SK-N-SH (cell line): ENCODE measurements at regions not wholly inside any gene's neighbourhood (a gene's known extent, or its start where the extent isn't known, plus 50 kb on each side); places are given as distances from the start of the nearest gene placed in this dataset.

Source experiments
- CHD2 ChIP-seq: fragments of 150-350 bp; IDR thresholded peaks from 2 replicates; pipeline ENCODE4 v1.6.1; 2018; ENCODE audit warnings: low read length; ENCODE audit not compliant: partially characterized antibody
- EP300 ChIP-seq, 2 experiments: IDR thresholded peaks; 2 replicates each; pipeline versions ENCODE4 v1.4.0 to v1.6.1; 2012; ENCODE audit warnings: borderline replicate concordance in 1 of 2, low read depth in 1 of 2, low read length in 1 of 2
- FOXJ3 ChIP-seq: sonication (generic); formaldehyde crosslinking; IDR thresholded peaks from 2 replicates; pipeline ENCODE4 v1.5.1; 2020; ENCODE audit warnings: mild to moderate bottlenecking, missing genetic modification reagents
- FOXM1 ChIP-seq: IDR thresholded peaks from 2 replicates; pipeline ENCODE4 v1.4.0; 2012; ENCODE audit warnings: low read depth, mild to moderate bottlenecking
- JUND ChIP-seq: IDR thresholded peaks from 2 replicates; pipeline ENCODE4 v1.4.0; 2012
- POLR2AphosphoS5 ChIP-seq: IDR thresholded peaks from 2 replicates; pipeline ENCODE4 v1.6.1; 2012; ENCODE audit warnings: low read depth, low read length
- RAD21 ChIP-seq: IDR thresholded peaks from 2 replicates; pipeline ENCODE4 v1.6.1; 2012; ENCODE audit warnings: mild to moderate bottlenecking, low read length
- RCOR1 ChIP-seq: fragments of 150-350 bp; IDR thresholded peaks from 2 replicates; pipeline ENCODE4 v1.6.1; 2017; ENCODE audit warnings: antibody characterized with exemption, low read length
- SIN3A ChIP-seq: IDR thresholded peaks from 2 replicates; pipeline ENCODE4 v1.6.1; 2012; ENCODE audit warnings: low read depth, mild to moderate bottlenecking, low read length, moderate library complexity, borderline replicate concordance
- SMC3 ChIP-seq: IDR thresholded peaks from 2 replicates; pipeline ENCODE4 v1.6.1; 2012; ENCODE audit warnings: low read depth, low read length, improper control_type of control experiment
- TAF1 ChIP-seq: IDR thresholded peaks from 2 replicates; pipeline ENCODE4 v1.6.1; 2012; ENCODE audit warnings: low read depth, mild to moderate bottlenecking, low read length, moderate library complexity, borderline replicate concordance
- TF ChIP-seq, protein P1 (sequence below): fragments of 200-600 bp; sonication (generic); IDR thresholded peaks from 2 replicates; pipeline ENCODE4 v1.6.1; 2017; ENCODE audit warnings: antibody characterized with exemption, mild to moderate bottlenecking, moderate library complexity
- TF ChIP-seq, protein P2 (sequence below): IDR thresholded peaks from 2 replicates; pipeline ENCODE4 v1.4.0; 2012; ENCODE audit warnings: low read depth
- TF ChIP-seq, protein P3 (sequence below): IDR thresholded peaks from 2 replicates; pipeline ENCODE4; 2012

DNA sequence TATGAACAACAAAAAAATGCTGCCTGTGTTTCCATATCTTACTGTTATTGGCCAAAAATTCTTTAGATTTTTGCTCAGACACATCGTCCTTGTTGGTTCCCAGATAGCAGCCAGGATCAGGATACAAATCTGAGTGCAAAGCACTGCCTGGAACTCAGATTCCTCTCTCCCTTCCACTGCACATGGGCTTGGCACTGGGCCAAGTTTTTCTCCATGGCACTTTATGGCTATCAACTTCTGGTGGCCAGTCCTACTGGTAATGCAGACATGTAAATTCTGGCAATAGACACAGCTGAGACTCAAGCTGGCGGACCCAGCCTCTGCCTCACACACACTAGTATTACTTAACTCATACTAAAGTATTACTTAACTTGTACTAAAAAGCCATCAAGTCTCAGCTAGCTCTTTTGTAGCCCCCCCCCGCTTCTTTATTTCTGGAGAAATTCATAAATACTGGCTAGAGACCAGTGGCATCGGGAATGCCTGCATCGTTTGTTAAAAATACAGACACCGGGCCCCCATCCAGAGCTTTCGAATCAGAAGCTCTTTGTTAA, 181.2 kb upstream of the COX10 start:
- no peak for TF ChIP-seq FOXJ3 (CRISPR knock-in tag)
- no peak for TF ChIP-seq SMC3
- TF ChIP-seq EP300 (IDR thresholded peaks at IDR 0.05; ENCODE audit: borderline replicate concordance in 1 of 2, low read depth in 1 of 2, low read length in 1 of 2) = no peak
- TF ChIP-seq, protein P1, sequence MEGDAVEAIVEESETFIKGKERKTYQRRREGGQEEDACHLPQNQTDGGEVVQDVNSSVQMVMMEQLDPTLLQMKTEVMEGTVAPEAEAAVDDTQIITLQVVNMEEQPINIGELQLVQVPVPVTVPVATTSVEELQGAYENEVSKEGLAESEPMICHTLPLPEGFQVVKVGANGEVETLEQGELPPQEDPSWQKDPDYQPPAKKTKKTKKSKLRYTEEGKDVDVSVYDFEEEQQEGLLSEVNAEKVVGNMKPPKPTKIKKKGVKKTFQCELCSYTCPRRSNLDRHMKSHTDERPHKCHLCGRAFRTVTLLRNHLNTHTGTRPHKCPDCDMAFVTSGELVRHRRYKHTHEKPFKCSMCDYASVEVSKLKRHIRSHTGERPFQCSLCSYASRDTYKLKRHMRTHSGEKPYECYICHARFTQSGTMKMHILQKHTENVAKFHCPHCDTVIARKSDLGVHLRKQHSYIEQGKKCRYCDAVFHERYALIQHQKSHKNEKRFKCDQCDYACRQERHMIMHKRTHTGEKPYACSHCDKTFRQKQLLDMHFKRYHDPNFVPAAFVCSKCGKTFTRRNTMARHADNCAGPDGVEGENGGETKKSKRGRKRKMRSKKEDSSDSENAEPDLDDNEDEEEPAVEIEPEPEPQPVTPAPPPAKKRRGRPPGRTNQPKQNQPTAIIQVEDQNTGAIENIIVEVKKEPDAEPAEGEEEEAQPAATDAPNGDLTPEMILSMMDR = no peak
- TF ChIP-seq, protein P2, sequence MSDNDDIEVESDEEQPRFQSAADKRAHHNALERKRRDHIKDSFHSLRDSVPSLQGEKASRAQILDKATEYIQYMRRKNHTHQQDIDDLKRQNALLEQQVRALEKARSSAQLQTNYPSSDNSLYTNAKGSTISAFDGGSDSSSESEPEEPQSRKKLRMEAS = no peak
- TF ChIP-seq, protein P3, sequence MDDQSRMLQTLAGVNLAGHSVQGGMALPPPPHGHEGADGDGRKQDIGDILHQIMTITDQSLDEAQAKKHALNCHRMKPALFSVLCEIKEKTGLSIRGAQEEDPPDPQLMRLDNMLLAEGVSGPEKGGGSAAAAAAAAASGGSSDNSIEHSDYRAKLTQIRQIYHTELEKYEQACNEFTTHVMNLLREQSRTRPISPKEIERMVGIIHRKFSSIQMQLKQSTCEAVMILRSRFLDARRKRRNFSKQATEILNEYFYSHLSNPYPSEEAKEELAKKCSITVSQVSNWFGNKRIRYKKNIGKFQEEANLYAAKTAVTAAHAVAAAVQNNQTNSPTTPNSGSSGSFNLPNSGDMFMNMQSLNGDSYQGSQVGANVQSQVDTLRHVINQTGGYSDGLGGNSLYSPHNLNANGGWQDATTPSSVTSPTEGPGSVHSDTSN = no peak
- TF ChIP-seq TAF1 = no peak
- TF ChIP-seq RCOR1 = no peak
- TF ChIP-seq CHD2 = no peak
- TF ChIP-seq JUND = no peak
- TF ChIP-seq SIN3A = no peak
- no peak for TF ChIP-seq POLR2AphosphoS5
- no peak for TF ChIP-seq RAD21
- no peak for TF ChIP-seq FOXM1
